ENCODE measurements at regions not wholly inside any gene's neighbourhood (a gene's known extent, or its start where the extent isn't known, plus 50 kb on each side); places are given as distances from the start of the nearest gene placed in this dataset.

- Histone ChIP-seq H3K4me2 (no peak overlapping the region), H3K27ac (no peak overlapping the region), H3K4me1 (no peaks in the 10 kb centered on the region), H3K4me3 (no peak overlapping the region), H3K9me3 (no peaks in the 10 kb centered on the region)
- peak in 1 of 2 experiments; percentile 34; a peak in 2 of 6 replicates for ATAC-seq
- TF ChIP-seq, protein P1, sequence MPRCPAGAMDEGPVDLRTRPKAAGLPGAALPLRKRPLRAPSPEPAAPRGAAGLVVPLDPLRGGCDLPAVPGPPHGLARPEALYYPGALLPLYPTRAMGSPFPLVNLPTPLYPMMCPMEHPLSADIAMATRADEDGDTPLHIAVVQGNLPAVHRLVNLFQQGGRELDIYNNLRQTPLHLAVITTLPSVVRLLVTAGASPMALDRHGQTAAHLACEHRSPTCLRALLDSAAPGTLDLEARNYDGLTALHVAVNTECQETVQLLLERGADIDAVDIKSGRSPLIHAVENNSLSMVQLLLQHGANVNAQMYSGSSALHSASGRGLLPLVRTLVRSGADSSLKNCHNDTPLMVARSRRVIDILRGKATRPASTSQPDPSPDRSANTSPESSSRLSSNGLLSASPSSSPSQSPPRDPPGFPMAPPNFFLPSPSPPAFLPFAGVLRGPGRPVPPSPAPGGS (IDR thresholded peaks at IDR 0.05) = no peak
- TF ChIP-seq EHMT2 (IDR thresholded peaks at IDR 0.05; ENCODE audit: low read depth) (no peak), RAD21 (conservative IDR thresholded peaks at IDR 0.05 in 1 of 2, IDR thresholded peaks at IDR 0.05 in 1 of 2) (no peak), RNF2 (IDR thresholded peaks at IDR 0.05; ENCODE audit: borderline replicate concordance, low read depth) (no peak), ATOH8 (CRISPR knock-in tag; IDR thresholded peaks at IDR 0.05; ENCODE audit: low read depth) (no peak), CBX8 (IDR thresholded peaks at IDR 0.05) (no peak), TP53 (CRISPR knock-in tag; IDR thresholded peaks at IDR 0.05) (no peak), ZSCAN20 (CRISPR knock-in tag; IDR thresholded peaks at IDR 0.05) (no peak), HES2 (IDR thresholded peaks at IDR 0.05) (no peak)
- ChIA-PET POLR2A (no interaction called here), CTCF (interaction anchor here (0.6 to 1.4 kb wide), 3 partner anchors 13 to 264 kb away, joined by 3 to 6 read pairs (median 3); no protein-coding TSS in a partner anchor)
- WGBS (ENCODE audit: missing lambda C conversion rate) = 19% methylated on average over 11 of the region's 12 CpGs
- FAIRE-seq = no peak
- DNase-seq (ENCODE audit: low read depth in 1 of 2, low spot score in 1 of 2) = no peak
Measured at GRCh38 chr16:10250137-10250828, 68.1 kb upstream of the GRIN2A start.

- ATAC-seq (no peak), FAIRE-seq (no peak), DNase-seq (ENCODE audit: low read depth in 1 of 2, low spot score in 1 of 2) (no peak)
- no peak for TF ChIP-seq KDM5A (IDR thresholded peaks at IDR 0.05)
- H3K27ac ChIP-seq = no peak overlapping the region
- no peaks in the 10 kb centered on the region for H3K9me3 ChIP-seq
- no peak overlapping the region for H3K4me2 ChIP-seq
- WGBS (ENCODE audit: missing lambda C conversion rate) = 74% methylated on average over 26 of the region's 31 CpGs
- peaks cover 3% of the 10 kb centered on the region; the same call in 1 of the 3 replicates for H3K4me1 ChIP-seq
- CTCF ChIA-PET = no interaction called here
- POLR2A ChIA-PET = no interaction called here
- no peak overlapping the region for H3K4me3 ChIP-seq
Measured at GRCh38 chr16:10252155-10252554, 69.9 kb upstream of the GRIN2A start.

DNA sequence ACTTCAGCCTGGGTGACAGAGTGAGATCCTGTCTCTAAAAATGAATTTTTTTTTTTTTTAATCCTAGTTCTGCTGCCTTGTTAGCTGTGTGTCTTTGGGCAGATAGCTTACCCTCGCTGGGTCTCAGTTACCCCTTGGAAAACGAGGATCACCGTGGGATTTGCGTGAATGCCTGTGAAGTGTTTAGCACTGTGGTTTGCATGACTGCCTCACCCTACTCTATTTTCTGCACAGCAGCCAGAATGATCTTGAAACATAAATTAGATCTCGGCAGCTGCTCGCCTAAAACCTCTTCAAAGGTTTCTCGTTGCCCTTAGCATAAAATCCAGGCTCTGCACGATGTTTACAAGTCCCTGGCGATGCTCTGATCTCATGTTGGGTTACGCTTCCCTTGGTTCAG is 71.2 kb upstream of the GRIN2A start:
- H3K4me2 ChIP-seq = no peak overlapping the region
- H3K4me3 ChIP-seq = no peak overlapping the region
- ChIA-PET CTCF (no interaction called here), POLR2A (no interaction called here)
- WGBS (ENCODE audit: missing lambda C conversion rate) = 39% methylated on average over 10 of the region's 10 CpGs
- FAIRE-seq (no peak), ATAC-seq (no peak), DNase-seq (ENCODE audit: low read depth in 1 of 2, low spot score in 1 of 2) (no peak)
- H3K27ac ChIP-seq = no peak overlapping the region
- no peaks in the 10 kb centered on the region for H3K9me3 ChIP-seq
- TF ChIP-seq ATOH8 (CRISPR knock-in tag; IDR thresholded peaks at IDR 0.05; ENCODE audit: low read depth) (no peak), CEBPB (IDR thresholded peaks at IDR 0.05) (no peak), GATA3 (IDR thresholded peaks at IDR 0.05; ENCODE audit: borderline replicate concordance) (no peak), NFE2L2 (conservative IDR thresholded peaks at IDR 0.05; ENCODE audit: low read length) (no peak), EP300 (IDR thresholded peaks at IDR 0.05) (no peak), PHF8 (IDR thresholded peaks at IDR 0.05; ENCODE audit: borderline replicate concordance, low read depth) (no peak), NPAS2 (CRISPR knock-in tag; IDR thresholded peaks at IDR 0.05; ENCODE audit: borderline replicate concordance) (no peak), TP53 (CRISPR knock-in tag; IDR thresholded peaks at IDR 0.05) (no peak), MYC (IDR thresholded peaks at IDR 0.05; ENCODE audit: borderline replicate concordance, low read length) (no peak), EHMT2 (IDR thresholded peaks at IDR 0.05; ENCODE audit: low read depth) (no peak), RFX5 (IDR thresholded peaks at IDR 0.05) (no peak), JUN (IDR thresholded peaks at IDR 0.05) (no peak), RNF2 (IDR thresholded peaks at IDR 0.05; ENCODE audit: borderline replicate concordance, low read depth) (no peak), POLR2AphosphoS2 (conservative IDR thresholded peaks at IDR 0.05; ENCODE audit: low read length) (no peak)
- TF ChIP-seq, protein P2, sequence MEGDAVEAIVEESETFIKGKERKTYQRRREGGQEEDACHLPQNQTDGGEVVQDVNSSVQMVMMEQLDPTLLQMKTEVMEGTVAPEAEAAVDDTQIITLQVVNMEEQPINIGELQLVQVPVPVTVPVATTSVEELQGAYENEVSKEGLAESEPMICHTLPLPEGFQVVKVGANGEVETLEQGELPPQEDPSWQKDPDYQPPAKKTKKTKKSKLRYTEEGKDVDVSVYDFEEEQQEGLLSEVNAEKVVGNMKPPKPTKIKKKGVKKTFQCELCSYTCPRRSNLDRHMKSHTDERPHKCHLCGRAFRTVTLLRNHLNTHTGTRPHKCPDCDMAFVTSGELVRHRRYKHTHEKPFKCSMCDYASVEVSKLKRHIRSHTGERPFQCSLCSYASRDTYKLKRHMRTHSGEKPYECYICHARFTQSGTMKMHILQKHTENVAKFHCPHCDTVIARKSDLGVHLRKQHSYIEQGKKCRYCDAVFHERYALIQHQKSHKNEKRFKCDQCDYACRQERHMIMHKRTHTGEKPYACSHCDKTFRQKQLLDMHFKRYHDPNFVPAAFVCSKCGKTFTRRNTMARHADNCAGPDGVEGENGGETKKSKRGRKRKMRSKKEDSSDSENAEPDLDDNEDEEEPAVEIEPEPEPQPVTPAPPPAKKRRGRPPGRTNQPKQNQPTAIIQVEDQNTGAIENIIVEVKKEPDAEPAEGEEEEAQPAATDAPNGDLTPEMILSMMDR (IDR thresholded peaks at IDR 0.05) = no peak
- TF ChIP-seq, protein P3, sequence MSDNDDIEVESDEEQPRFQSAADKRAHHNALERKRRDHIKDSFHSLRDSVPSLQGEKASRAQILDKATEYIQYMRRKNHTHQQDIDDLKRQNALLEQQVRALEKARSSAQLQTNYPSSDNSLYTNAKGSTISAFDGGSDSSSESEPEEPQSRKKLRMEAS (IDR thresholded peaks at IDR 0.05) = no peak
- TF ChIP-seq, protein P1 (IDR thresholded peaks at IDR 0.05) = no peak
- peaks cover 7% of the 10 kb centered on the region; the same call in 1 of the 3 replicates for H3K4me1 ChIP-seq
